ENCODE measurements at regions not wholly inside any gene's neighbourhood (a gene's known extent, or its start where the extent isn't known, plus 50 kb on each side); places are given as distances from the start of the nearest gene placed in this dataset.

DNA sequence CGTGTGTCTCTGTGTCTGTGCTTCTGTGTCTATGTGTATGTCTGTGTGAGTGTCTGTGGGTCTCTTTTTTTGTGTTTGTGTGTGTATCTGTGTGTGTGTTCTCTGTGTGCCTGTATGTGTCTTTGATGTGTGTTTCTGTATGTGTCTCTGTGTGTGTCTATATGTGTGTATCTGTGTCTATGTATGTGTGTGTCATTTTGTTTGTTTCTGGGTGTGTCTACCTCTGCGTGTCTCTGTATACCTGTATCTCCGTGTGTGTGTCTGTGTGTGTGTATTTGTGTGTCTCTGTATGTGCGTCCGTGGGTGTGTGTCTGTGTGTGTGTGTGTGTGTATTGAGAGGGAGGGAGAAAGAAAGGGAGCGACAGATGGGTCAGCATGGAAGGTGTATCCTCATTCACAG lies 106.3 kb upstream of the TRABD2B start:
- Histone ChIP-seq H3K4me1 (ENCODE audit: control insufficient read depth, insufficient read depth, low read length) (no peaks in the 10 kb centered on the region), H3K56ac (ENCODE audit: extremely low read depth, insufficient read depth, low read length) (no peak overlapping the region), H2AFZ (replicated peaks; ENCODE audit: low read length, poor library complexity) (no peak overlapping the region), H2AK9ac (replicated peaks; ENCODE audit: low read depth, low read length, poor library complexity) (no peak overlapping the region), H3K9ac (ENCODE audit: low read depth, low read length) (no peak overlapping the region), H4K91ac (ENCODE audit: insufficient read depth, low read depth, low read length) (no peak overlapping the region), H3K4me2 (ENCODE audit: low read depth, low read length) (no peak overlapping the region), H4K8ac (ENCODE audit: low read depth in 2 of 2, low read length in 2 of 2) (no peak overlapping the region), H3K27ac (ENCODE audit: insufficient read depth, low read length) (no peak overlapping the region), H2BK5ac (ENCODE audit: low read depth, low read length, poor library complexity, severe bottlenecking) (peak overlapping the region; percentile 72), H3K4me3 (ENCODE audit: insufficient read depth, low read depth, low read length) (no peak overlapping the region), H3K36me3 (ENCODE audit: control insufficient read depth, insufficient read depth, low read length) (no peaks in the 10 kb centered on the region), H4K5ac (ENCODE audit: low read depth, low read length) (no peak overlapping the region), H3K14ac (replicated peaks; ENCODE audit: low read depth, low read length) (no peak overlapping the region), H3K9me1 (ENCODE audit: insufficient read depth, low read length) (no peaks in the 10 kb centered on the region), H3K23ac (ENCODE audit: low read depth, low read length) (no peak overlapping the region), H3K27me3 (ENCODE audit: control insufficient read depth, insufficient read depth, low read length) (no peaks in the 10 kb centered on the region), H2BK20ac (ENCODE audit: low read depth, low read length) (no peak overlapping the region), H3K18ac (ENCODE audit: low read depth, low read length) (no peak overlapping the region), H2BK15ac (ENCODE audit: low read depth, low read length) (no peak overlapping the region), H3K79me1 (ENCODE audit: low read depth in 1 of 2, low read length in 2 of 2) (no peaks in the 10 kb centered on the region), H2AK5ac (ENCODE audit: low read depth, low read length) (no peak overlapping the region), H3K9me3 (ENCODE audit: control insufficient read depth, insufficient read depth, low read length) (no peaks in the 10 kb centered on the region), H4K20me1 (ENCODE audit: insufficient read depth, low read length) (no peaks in the 10 kb centered on the region), H3K4ac (ENCODE audit: low read depth, low read length) (no peak overlapping the region), H2BK120ac (ENCODE audit: low read depth, low read length) (no peak overlapping the region)
- ATAC-seq (ENCODE audit: low read depth) (no peak), DNase-seq (no peak)
- TF ChIP-seq POLR2A (IDR thresholded peaks at IDR 0.05; ENCODE audit: low read depth, low read length) (no peak), RCOR1 (IDR thresholded peaks at IDR 0.05; ENCODE audit: insufficient replicate concordance, low read length) (no peak), MXI1 (IDR thresholded peaks at IDR 0.05; ENCODE audit: borderline replicate concordance, low read depth, low read length) (no peak), RFX5 (IDR thresholded peaks at IDR 0.05; ENCODE audit: low read depth, low read length) (no peak), RAD21 (IDR thresholded peaks at IDR 0.05; ENCODE audit: low read length) (no peak), FOS (IDR thresholded peaks at IDR 0.05; ENCODE audit: low read depth, low read length) (no peak), CEBPB (IDR thresholded peaks at IDR 0.05; ENCODE audit: low read depth, low read length) (no peak), BHLHE40 (IDR thresholded peaks at IDR 0.05; ENCODE audit: low read depth, low read length) (no peak), MAFK (IDR thresholded peaks at IDR 0.05; ENCODE audit: low read depth, low read length) (no peak), SMC3 (IDR thresholded peaks at IDR 0.05; ENCODE audit: low read depth, low read length) (no peak), NFE2L2 (IDR thresholded peaks at IDR 0.05; ENCODE audit: low read depth, low read length) (no peak), CHD1 (IDR thresholded peaks at IDR 0.05; ENCODE audit: low read depth, low read length) (no peak), MAZ (IDR thresholded peaks at IDR 0.05; ENCODE audit: borderline replicate concordance, low read depth, low read length) (no peak)
- TF ChIP-seq, protein P1, sequence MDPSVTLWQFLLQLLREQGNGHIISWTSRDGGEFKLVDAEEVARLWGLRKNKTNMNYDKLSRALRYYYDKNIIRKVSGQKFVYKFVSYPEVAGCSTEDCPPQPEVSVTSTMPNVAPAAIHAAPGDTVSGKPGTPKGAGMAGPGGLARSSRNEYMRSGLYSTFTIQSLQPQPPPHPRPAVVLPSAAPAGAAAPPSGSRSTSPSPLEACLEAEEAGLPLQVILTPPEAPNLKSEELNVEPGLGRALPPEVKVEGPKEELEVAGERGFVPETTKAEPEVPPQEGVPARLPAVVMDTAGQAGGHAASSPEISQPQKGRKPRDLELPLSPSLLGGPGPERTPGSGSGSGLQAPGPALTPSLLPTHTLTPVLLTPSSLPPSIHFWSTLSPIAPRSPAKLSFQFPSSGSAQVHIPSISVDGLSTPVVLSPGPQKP (IDR thresholded peaks at IDR 0.05; ENCODE audit: borderline replicate concordance, low read depth, low read length) = no peak
- TF ChIP-seq, protein P2, sequence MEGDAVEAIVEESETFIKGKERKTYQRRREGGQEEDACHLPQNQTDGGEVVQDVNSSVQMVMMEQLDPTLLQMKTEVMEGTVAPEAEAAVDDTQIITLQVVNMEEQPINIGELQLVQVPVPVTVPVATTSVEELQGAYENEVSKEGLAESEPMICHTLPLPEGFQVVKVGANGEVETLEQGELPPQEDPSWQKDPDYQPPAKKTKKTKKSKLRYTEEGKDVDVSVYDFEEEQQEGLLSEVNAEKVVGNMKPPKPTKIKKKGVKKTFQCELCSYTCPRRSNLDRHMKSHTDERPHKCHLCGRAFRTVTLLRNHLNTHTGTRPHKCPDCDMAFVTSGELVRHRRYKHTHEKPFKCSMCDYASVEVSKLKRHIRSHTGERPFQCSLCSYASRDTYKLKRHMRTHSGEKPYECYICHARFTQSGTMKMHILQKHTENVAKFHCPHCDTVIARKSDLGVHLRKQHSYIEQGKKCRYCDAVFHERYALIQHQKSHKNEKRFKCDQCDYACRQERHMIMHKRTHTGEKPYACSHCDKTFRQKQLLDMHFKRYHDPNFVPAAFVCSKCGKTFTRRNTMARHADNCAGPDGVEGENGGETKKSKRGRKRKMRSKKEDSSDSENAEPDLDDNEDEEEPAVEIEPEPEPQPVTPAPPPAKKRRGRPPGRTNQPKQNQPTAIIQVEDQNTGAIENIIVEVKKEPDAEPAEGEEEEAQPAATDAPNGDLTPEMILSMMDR (conservative IDR thresholded peaks at IDR 0.05; ENCODE audit: low read depth, low read length) = no peak
- TF ChIP-seq, protein P3, sequence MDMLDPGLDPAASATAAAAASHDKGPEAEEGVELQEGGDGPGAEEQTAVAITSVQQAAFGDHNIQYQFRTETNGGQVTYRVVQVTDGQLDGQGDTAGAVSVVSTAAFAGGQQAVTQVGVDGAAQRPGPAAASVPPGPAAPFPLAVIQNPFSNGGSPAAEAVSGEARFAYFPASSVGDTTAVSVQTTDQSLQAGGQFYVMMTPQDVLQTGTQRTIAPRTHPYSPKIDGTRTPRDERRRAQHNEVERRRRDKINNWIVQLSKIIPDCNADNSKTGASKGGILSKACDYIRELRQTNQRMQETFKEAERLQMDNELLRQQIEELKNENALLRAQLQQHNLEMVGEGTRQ (IDR thresholded peaks at IDR 0.05; ENCODE audit: low read depth, low read length) = no peak
- intact Hi-C loops (cut with micrococcal nuclease) = no loop called here
- BruUV-seq (replicated peaks) = no TSS peak
- in situ Hi-C loops (cut with MboI; ENCODE audit: low sequenced_read_pairs) = loop anchor here (10.0 to 25.0 kb wide), 3 partner anchors 101 to 584 kb away; no protein-coding TSS in a partner anchor
- dilution Hi-C loops (cut with HindIII; ENCODE audit: low sequenced_read_pairs, unreplicated experiment) = no loop called here
- POLR2A ChIA-PET (ENCODE audit: unreplicated experiment) = no interaction called here
- 80% methylated on average over 1 of the region's 6 CpGs; no CpG with 5 or more reads in 1 of the 2 experiments for WGBS, 2 experiments (ENCODE audit: extremely low coverage in 2 of 2, insufficient read length in 1 of 2)
- CTCF ChIA-PET = no interaction called here

Measured in IMR-90 (cell line).